BJ (cell line): ENCODE measurements at regions not wholly inside any gene's neighbourhood (a gene's known extent, or its start where the extent isn't known, plus 50 kb on each side); places are given as distances from the start of the nearest gene placed in this dataset.

ENCODE experiments used
- CTCF ChIA-PET: fragments of 350-600 bp; formaldehyde crosslinking; extraction: SDS; loops from one replicate; lab custom pipeline; 2021; ENCODE audit warnings: antibody characterized with exemption, inconsistent platforms; lab: Yijun Ruan, JAX
- POLR2A ChIA-PET: fragments of 300-600 bp; sonication (Branson Sonifier 250); formaldehyde crosslinking; extraction: SDS; loops from one replicate; lab custom pipeline; 2021; ENCODE audit warnings: antibody characterized with exemption; lab: Charles Lee
- DNase-seq: peaks from one replicate; pipeline ENCODE4 v3.0.0-alpha.2; 2011; ENCODE audit warnings: low read depth
- H3K27me3 ChIP-seq: 2 replicates; pipeline ENCODE4 v1.6.0; 2011; ENCODE audit warnings: low read length; ENCODE audit not compliant: control insufficient read depth, insufficient read depth
- H3K36me3 ChIP-seq: 2 replicates; pipeline ENCODE4 v1.5.1; 2011; ENCODE audit warnings: low read length; ENCODE audit not compliant: control insufficient read depth, insufficient read depth
- H3K4me3 ChIP-seq: 2 replicates; pipeline ENCODE4 v1.5.1; 2011; ENCODE audit warnings: low read depth, mild to moderate bottlenecking, control low read depth, low read length
- CTCF ChIP-seq: IDR thresholded peaks from 2 replicates; pipeline ENCODE4 v1.5.1; 2011; ENCODE audit warnings: low read depth, mild to moderate bottlenecking, control low read depth, inconsistent platforms, low read length, moderate library complexity; ENCODE audit not compliant: insufficient read depth

GRCh38 chr7:24214670-24215069, 69.3 kb upstream of the NPY start:
- POLR2A ChIA-PET = interaction anchor here (0.6 kb wide), 1 partner anchor 66 kb away, joined by 4 read pairs; no protein-coding TSS in a partner anchor
- no peak for DNase-seq
- TF ChIP-seq CTCF = no peak
- no peaks in the 10 kb centered on the region for H3K27me3 ChIP-seq
- H3K4me3 ChIP-seq = no peak overlapping the region
- CTCF ChIA-PET = no interaction called here
- H3K36me3 ChIP-seq = no peaks in the 10 kb centered on the region

GRCh38 chr7:24216576-24217125, 67.3 kb upstream of the NPY start:
- CTCF ChIA-PET = no interaction called here
- POLR2A ChIA-PET = no interaction called here
- TF ChIP-seq CTCF = no peak
- no peaks in the 10 kb centered on the region for H3K36me3 ChIP-seq
- H3K27me3 ChIP-seq = no peaks in the 10 kb centered on the region
- no peak for DNase-seq
- no peak overlapping the region for H3K4me3 ChIP-seq

- Histone ChIP-seq H3K36me3 (no peaks in the 10 kb centered on the region), H3K4me3 (no peak overlapping the region), H3K27me3 (no peaks in the 10 kb centered on the region)
- CTCF ChIA-PET = no interaction called here
- no peak for DNase-seq
- TF ChIP-seq CTCF = no peak
- POLR2A ChIA-PET = no interaction called here
Observed at GRCh38 chr7:24221500-24221899, 62.5 kb upstream of the NPY start.

GRCh38 chr7:24227068-24227467, 56.9 kb upstream of the NPY start:
- TF ChIP-seq CTCF = no peak

GRCh38 chr7:24227603-24228359, 56.2 kb upstream of the NPY start:
- Histone ChIP-seq H3K36me3 (no peaks in the 10 kb centered on the region), H3K4me3 (no peak overlapping the region), H3K27me3 (no peaks in the 10 kb centered on the region)
- ChIA-PET CTCF (interaction anchor here (1.1 kb wide), 1 partner anchor 15 kb away, joined by 3 read pairs; no protein-coding TSS in a partner anchor), POLR2A (no interaction called here)
- DNase-seq = no peak
- TF ChIP-seq CTCF = no peak

More at GRCh38 chr7:24227068-24227467, 56.9 kb upstream of the NPY start:
- ChIA-PET POLR2A (no interaction called here), CTCF (no interaction called here)
- H3K36me3 ChIP-seq = no peaks in the 10 kb centered on the region
- no peak overlapping the region for H3K4me3 ChIP-seq
- no peak for DNase-seq
- no peaks in the 10 kb centered on the region for H3K27me3 ChIP-seq
